SK-MEL-5 (cell line): ENCODE measurements at regions not wholly inside any gene's neighbourhood (a gene's known extent, or its start where the extent isn't known, plus 50 kb on each side); places are given as distances from the start of the nearest gene placed in this dataset.
A peak's percentile ranks its signal among the peaks of the same experiment; 100 is the strongest.

Experiments
- DNase-seq: peaks from one replicate; pipeline ENCODE4 v3.0.0-alpha.2; 2016; ENCODE audit warnings: low read depth, low spot score
- in situ Hi-C: cut with HindIII; loops from 2 replicates; pipeline ENCODE4 v1.10.0; 2016; ENCODE audit warnings: low sequenced_read_pairs, high pct_unique_total_duplicates, low pct_unique_long_range_greater_than_20kb

DNA sequence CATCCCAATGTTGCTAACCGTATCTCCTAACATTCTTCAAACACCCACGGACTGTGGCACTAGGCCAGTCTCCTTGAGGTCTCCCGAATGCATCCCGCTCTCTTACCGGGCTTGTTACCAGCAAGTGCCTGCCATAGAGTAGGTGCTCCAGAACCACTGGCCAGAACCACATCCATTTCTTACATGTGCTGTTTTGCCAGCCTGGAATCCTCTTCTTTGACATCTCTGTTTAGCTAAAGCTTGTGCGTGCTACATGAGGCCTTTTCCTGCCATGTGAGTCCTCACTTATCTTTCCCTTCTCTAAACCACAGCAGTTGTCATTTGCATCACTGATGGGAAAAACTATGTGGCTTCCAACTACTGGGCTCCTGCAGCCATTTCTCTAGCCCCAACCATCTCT is 397.4 kb downstream of the PCNX1 start:
- no peak for DNase-seq
- in situ Hi-C loops: no loop called here

GRCh38 chr14:71308671-71309070 is 401.4 kb downstream of the PCNX1 start:
- in situ Hi-C loops: no loop called here
- DNase-seq: no peak

DNA sequence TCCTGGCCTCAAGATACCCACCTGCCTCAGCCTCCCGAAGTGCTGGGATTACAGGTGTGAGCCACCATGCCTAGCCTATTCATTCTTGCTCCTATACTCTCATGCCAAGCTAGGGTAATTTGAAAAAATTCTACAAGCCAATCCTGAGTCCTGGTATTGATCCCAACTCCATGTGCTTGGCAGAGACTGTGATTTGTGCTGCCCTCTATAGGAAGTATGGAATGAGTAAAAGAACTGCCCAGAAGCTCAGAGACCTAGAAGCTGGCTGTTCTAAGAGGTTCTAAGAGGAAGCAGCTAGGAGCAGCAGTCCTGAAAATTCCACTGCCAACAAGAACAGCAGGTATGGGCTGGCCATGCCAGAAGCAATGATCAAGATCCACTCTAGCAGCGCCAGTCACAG is 402.5 kb downstream of the PCNX1 start:
- peak; percentile 38 for DNase-seq
- in situ Hi-C loops: no loop called here

- DNase-seq: no peak
- in situ Hi-C loops: no loop called here
Observed at GRCh38 chr14:71311061-71311460, 403.8 kb downstream of the PCNX1 start.

DNA sequence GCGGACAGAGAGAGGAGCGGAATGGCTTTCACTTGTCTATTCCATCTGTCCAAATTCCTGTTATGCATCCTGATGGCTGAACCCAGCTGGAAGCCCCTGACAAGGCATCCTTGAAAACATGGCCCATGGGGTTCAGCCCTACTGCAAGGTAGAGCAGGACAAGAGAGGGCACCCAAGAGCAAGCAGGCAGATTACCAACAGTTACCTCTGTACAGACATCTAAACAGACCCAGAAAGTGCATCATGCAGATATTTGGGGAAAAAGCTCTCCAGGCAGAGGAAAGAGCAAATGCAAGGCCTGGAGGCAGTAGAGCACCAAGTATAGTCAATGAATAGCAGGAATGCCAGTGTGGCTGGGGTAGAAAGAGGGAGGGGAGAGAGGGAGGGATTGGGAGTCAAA is 407.5 kb downstream of the PCNX1 start:
- in situ Hi-C loops: no loop called here
- DNase-seq: no peak

- no peak for DNase-seq
- in situ Hi-C loops: no loop called here
Observed at GRCh38 chr14:71317385-71318096, 410.3 kb downstream of the PCNX1 start.

DNA sequence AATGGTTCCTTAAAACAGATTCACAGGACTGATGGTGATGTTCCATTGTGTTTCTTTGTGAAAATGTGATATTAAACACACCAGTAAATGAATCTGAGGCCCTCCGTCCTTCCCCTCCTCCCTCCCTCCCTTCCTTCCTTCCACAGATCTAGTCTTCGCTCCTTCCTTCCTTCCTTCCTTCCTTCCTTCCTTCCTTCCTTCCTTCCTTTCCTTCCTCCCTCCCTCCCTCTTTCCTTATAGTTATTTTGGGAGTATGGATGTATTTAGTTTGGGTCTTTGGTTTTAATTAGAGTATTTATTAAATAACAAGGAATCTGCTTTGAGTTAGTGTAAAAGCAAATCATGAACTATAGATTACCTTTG is 410.8 kb downstream of the PCNX1 start:
- in situ Hi-C loops: no loop called here
- no peak for DNase-seq

DNA sequence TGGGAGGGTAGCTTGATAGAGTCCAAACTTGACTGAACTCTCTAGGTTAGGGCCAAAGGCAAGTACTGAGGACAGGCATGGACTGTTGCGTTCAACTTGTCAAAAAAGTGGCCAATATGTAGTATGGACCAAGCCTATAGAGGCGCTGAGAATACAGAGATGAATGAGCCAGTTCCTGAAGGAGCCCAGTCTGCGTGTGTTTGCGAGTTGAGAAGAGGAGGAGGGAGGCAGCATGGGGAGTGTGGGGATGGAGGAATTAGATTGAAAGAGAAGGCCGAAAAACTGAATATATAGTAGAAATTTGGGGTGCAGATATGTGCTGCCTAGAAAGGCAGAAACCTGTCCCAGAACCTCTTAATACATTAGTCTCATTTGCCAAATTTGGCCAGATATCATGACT is 412.4 kb downstream of the PCNX1 start:
- DNase-seq: peak; percentile 35
- in situ Hi-C loops: no loop called here

GRCh38 chr14:71320107-71320733 is 413.0 kb downstream of the PCNX1 start, which contains the start of gene SIPA1L1:
Gene SIPA1L1, plus strand, starts transcription at chr14:71320476.
- peak; percentile 97 for DNase-seq
- in situ Hi-C loops: no loop called here

DNA sequence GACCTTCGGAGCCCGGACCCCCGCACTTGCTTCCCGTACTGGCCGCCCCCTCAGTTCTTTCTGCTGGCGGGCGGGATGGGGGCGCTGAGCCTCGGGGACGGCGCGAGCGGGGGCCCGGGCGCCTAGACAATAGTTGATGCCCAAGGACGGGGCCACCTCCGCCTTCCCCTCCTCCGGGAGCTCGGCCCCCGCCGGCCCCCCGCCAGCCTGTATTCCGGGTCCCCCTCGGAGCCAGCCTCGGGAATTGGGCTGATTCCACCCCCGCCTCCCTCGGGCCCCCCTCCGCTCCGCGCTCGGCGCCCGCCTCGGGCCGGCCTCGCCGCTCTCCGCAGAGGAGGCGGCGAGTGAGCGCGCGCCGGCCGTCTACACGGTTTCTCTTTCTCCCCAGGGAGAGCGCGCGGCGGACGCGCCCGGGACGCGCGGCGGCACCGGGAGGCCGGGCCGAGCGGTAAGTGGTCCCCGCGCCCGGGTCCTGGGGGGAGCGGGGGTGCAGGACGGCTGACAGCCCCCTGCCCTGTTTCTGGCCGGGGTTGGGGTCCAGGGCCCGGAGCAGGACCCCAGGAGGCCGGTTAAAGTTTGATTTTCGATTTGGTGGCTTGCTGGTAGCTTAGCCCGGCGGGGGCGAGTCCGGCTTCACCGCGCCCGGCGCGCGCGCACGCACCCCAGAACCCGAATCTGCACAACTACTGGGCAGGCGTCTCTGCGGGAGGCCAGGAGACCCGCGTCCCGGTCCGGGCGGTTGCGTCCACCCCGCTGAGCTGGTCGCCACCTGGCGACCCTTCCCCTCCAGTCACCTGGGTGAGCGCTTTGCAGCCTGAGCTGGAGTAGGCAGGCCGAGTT is 413.7 kb downstream of the PCNX1 start:
- DNase-seq: peak; percentile 41
- in situ Hi-C loops: no loop called here

GRCh38 chr14:71321574-71322315 is 414.5 kb downstream of the PCNX1 start:
- in situ Hi-C loops: no loop called here
- peak; percentile 30 for DNase-seq

DNA sequence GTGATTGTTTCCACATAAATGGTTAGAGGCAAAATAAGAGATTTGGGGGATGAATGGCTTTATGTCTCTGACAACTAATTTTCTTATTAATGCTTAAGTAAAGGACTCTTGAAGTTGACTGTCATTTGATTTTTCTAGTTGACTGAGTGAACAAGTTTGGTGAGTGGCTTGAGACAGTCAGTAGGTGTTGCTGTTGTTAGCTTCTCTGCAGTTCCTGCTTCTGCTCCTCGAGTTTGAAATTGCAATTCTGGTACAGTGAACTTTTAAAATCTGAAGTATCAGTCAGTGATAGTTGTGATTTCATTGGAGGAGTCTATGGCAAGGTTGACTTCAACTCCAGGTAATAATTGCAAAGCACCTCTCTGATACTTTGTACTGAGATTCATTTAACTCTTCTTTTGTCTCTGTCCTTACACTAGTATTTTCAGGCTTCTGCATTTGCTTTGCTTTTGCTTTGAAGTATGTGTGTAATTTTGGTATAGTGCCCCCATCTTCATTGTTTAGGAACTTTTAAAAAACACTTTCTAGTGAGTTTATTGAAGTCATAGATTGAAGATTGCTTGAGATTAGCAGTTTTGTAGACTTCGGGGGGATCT is 415.5 kb downstream of the PCNX1 start:
- peak; percentile 44 for DNase-seq
- in situ Hi-C loops: no loop called here

DNA sequence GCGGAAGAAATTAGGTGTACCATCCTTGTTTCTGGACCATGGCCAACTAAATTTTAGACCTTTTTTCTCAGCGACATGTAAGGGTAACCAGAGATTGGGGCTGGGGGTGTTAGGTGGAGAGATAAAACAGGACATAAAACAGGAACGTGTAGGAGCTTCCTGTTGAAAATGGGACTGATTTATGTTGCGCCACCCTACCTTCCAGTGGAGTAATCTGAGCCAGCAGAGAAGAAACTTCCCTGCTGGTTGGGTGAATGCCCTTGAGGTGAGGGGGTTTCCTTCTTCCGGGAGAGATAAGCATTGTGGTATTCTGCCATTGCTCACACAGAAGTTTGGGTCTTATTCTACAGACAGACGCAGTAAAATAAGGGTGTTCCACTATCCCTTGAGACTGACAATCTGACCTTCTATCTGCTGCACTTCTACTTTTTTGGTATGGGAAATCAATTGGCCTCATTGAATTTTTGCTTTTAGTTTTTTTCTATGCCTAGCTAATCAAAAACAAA is 417.6 kb downstream of the PCNX1 start:
- DNase-seq: no peak
- in situ Hi-C loops: no loop called here

DNA sequence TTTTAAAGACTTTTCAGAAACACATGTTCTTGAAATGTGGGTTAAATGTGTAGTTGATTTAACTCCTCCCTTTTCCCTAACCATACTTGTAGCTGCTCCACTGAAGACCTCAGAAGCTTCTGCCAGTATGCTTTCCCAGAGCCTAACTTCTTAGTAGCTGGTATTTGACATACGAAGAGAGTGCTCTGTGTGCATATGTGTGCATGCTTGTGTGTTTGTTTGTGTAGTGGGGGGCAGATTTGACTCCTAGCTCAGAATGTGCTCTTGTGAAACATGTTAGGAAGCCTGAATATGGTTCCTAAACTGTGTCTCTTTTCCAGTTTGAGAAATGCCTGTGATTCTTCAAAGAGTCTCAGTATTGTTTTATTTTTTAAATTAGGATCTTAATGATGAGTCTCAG is 420.4 kb downstream of the PCNX1 start:
- in situ Hi-C loops: no loop called here
- no peak for DNase-seq

DNA sequence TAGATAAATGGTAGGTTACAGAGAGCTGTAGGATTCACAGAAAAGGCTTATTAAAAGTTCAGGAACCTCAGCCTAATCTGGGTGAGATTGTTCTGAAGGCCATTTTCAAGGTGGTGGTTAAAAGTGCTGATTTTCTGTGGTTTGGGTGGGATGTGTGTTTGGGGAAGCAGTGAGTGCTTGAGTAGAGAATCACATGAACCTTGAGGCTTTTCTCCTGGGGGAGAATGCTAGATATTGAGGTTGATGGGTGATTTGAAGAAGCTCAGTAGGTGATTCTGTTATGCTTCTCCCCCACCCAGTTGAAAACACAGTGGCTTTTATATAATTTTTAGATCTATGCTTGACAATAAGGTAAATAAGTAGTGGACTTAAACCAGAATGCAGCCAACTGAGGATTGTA is 420.9 kb downstream of the PCNX1 start:
- in situ Hi-C loops: no loop called here

DNA sequence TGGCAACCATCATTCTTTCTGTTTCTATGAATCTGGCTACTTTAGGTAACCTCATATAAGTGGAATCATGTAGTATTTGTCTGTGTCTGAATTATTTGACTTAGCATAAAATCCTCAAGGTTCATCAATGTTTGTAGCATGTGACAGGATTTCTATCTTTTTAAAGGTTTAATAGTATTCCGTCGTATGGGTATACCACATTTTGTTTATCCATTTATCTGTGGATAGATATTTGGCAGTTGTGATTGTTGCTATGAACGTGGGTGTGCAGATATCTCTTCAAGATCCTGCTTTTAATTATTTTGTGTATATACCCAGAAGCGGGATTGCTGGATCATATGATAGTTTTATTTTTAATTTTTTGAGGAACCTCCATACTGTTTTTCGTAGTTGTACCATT is 421.7 kb downstream of the PCNX1 start:
- in situ Hi-C loops: no loop called here
- DNase-seq: no peak

More for the DNA sequence above, 420.9 kb downstream of the PCNX1 start:
- no peak for DNase-seq

- in situ Hi-C loops: no loop called here
- DNase-seq: no peak
Observed at GRCh38 chr14:71331403-71331802, 424.1 kb downstream of the PCNX1 start.
